HG02610 (cell line): ENCODE measurements at regions not wholly inside any gene's neighbourhood (a gene's known extent, or its start where the extent isn't known, plus 50 kb on each side); places are given as distances from the start of the nearest gene placed in this dataset.

Source experiments
- ATAC-seq: cut with Tn5 transposase; IDR thresholded peaks from one replicate; pipeline ENCODE4 v1.9.1; 2021; ENCODE audit warnings: mild to moderate bottlenecking, moderate library complexity; ENCODE audit not compliant: unreplicated experiment

DNA sequence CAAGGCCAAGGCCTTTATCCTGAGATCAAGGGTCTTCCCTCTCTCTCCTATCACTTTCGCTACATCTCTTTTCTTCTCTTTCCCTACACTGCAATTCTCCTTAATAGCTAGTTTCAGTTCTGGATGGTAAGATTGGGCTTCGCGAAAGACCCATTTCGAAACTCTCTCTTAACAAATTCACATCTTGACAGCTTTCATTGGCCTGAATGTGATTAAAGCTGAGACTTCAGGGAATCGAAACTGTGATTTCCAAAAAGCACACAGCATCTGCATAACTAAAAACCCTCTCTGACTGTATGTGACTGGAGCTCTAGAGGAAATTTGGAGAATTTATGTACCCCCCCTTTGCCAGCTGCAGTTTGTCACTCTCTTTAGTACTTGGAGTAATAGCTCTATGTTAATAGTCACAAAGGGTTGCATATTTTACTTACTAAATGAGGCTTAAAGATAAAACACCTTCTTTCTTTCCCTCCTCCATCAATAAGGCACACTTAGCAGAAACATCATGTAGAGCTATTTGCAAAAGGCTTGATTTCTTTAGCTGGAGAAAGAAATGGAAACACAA lies 105.3 kb upstream of the FAM20A start:
- ATAC-seq, result no peak

DNA sequence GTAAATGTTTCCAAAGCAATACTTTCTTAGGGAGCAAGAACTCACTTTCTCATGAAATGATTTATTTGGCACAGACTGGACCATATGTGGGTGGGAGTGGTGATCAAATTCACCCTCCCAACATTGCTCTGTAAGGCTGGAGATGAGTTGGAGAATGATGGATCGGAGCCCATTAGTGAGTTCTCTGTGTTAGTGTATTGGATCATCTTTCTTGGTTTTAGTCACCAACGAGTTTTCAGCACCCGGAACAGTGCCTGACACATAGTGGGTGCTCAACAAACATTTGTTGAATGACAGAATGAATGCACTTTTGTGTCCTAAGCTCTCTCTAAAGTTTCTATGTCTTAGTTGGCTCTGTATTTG lies 104.5 kb upstream of the FAM20A start:
- ATAC-seq, result no peak

DNA sequence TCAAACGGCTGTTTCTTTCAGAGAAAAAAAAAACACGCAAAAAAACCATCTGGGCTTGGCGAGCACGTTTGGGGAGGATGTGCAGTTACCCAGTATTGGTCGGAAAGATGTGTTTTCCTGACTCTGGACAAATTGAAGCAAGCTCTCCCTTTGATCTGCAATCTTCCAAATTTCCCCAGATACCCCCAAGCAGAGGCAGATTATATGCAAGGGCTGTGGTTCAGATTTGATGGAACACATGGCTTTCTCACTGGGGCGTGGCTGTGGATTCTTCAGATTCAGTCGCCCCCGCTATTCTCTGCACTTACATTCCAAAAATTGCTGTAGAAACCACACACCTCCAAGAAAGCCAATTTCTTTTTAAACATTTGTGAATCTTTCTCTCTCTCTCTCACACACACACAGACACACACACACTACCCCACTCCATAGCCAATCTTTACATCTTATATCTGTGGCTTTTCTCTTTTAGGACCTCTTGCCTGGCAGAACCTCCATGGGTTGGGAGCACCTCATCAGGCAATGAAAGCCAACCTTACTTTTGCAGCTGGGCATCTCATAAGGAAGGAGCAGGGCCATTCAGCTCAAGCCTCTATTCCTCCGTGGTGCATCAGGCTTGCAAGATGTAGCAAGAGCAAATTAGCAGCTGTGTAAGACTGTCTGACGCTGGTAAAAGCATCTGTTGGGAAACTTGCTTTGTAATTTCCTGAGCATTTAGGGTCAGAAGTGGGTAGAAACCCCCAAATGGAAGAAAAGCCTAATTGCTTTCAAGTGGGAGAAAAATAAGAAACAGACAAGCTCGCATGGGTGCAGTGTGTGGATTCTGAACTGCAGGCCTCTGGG lies 103.9 kb upstream of the FAM20A start:
- ATAC-seq, result no peak

DNA sequence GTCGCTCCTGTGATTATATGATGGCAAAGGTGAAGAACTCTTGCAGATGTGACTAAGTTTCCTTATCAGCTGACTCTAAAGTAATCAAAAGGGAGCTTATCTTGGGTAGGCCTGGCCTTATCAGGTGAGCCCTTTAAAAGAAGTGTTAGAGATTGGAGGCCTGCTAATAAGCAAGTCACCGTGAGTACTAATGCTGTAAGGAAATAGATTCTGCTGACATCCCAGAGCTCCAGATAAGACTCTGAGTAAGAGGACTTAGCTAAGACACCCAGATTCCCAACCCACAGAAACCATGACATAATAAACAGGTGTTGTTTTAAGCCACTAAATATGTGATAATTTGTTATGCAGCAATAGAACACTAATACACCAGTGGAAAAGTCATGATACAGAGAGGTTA lies 99.9 kb upstream of the FAM20A start:
- ATAC-seq, result no peak

DNA sequence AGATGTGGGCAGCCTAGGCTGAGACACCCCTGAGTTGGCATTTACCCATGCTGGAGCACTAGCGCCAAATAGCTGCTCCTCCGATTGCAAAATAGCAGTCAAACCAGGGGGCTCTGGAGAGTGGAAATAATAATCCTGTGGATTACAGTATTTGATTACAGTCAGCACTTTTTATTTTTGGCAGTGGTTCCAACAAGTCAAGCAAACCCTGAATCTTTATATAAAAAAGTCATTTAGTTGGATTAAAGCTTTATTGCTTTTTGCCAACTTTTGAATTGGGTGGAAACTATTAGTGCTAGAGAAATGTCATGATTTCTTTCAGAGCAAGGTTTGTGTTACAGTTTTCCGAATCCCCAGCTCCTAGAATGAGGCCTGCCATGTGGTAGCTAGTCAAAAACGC lies 99.3 kb upstream of the FAM20A start:
- ATAC-seq, result no peak

DNA sequence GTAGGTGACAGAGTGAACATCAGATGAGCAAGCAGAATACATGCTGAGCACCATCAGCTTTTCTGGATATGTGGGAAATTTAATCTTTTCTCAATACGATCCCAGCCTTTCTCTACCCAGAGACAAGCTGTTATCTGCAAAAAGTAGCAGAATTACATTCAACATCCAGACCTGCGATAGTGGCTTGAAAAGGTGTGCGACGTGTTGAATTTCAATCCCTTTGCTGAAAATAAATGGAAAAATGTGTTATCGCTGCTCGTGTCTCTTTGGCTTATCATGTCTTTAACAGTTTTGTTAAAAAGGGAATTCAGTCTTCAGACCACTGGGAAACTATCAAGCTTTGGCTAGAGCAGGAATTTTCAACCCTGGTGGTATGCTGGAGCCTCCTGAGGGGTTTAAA lies 98.8 kb upstream of the FAM20A start:
- ATAC-seq, result no peak

DNA sequence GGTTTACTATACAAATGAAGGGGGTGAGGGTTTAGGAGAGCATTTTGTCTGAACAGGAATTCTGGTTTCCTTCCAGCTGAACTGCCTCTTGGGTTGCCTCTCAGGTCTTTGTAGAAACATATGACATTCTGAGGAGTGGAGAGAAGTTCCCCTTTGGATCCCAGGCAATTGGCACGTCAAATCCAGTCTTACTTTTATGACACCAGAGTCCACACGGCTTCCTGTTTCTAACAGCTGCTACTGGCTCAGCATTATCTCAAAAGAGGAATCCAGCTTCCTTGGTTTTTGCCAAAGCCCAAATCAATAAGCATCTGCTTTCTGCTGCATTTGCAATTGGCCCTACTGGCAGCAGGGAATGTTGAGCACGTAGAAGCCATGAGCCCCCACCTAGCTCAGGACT lies 97.6 kb upstream of the FAM20A start:
- ATAC-seq, result no peak

DNA sequence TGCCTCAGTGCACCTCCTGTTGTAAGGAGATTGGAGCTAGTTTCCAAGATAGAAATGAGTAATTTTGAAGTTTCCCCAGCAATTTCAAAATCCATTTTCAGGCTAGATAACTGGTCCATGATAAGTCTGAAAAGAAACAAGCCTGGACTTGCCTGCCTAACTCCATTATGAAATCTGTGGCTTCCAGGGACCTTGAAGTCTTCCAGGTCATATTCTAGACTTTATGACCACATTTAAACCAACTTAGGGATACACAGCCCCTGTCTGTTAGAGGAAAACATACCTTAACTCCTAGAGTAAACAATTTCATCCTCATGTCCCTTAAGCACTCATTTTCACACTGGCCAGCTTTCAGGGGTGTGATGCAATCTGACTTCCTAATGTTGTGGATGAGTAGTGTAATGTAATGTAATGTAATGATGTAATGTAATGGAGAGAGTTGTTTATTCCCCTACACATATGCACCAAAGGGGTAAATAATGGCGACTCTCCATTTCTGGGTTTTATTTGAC lies 96.7 kb upstream of the FAM20A start:
- ATAC-seq, result no peak

DNA sequence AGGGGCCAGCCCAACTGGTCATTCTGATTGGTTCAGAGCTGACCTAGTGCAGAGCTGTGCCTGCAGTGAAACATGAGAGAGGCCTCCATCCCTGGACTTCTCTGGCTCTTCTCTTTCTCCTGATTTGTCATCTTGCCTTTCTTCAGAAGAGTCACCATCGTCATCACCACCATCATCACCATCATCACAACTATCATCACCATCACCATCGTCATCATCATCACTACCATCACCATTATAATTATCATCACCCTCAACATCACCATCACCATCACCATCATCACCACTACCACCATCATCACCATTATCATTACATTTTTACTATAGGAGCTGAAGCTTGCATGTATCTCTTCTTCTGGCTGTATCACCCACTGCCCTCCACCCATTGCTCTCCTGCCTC lies 94.5 kb upstream of the FAM20A start:
- no peak for ATAC-seq

DNA sequence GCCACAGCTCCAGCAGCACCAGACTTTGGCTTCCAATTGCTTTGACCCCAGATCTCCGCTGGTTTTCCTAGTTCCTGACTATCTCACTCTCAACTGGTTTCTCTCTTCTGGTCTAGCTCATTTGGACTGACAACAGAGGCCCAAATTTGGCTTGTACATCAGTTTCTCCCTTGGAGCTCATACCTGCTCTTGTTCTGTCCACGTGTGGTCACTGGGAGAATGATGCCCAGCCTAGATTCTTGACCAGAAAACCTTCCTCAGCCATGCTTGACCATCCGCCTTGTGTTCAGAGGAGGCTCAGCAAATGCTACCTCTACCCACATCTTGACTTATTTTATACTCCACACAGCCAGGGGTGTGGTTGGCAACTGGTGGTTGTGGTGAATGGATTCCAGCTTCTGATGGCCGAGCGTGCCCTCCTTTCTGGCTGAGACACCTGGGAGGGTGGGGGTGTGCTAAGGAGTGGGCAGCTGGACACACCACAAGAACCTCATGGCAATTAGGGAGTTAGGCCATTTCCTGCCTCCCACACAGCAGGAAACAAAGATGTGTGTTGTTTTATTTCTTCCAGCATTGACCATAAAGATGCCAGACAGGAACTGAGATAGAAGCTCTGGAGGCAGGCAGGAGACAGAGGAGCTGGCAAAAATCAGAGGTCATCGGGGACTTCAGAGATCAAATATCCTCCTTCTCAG lies 93.8 kb upstream of the FAM20A start:
- ATAC-seq, result no peak

DNA sequence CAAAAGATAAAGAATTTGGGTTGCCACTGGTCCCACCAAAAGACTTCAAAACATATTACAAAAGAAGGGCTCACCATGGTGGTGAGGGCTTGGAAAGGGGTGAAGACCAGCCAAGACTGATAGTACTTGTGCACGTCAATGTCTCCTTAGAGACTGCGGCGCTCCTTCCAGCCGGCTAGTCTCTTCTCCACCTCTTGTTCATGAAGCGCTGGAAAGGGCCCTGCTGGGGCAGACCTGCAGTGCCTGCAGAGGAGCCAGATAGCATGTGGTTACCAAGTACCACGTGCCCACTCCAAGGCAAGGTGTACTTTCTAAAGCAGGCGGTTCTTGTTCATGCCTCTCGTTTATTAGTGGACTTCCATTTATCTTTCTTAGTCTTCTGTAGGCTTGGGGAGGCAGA lies 92.7 kb upstream of the FAM20A start:
- ATAC-seq, result no peak

DNA sequence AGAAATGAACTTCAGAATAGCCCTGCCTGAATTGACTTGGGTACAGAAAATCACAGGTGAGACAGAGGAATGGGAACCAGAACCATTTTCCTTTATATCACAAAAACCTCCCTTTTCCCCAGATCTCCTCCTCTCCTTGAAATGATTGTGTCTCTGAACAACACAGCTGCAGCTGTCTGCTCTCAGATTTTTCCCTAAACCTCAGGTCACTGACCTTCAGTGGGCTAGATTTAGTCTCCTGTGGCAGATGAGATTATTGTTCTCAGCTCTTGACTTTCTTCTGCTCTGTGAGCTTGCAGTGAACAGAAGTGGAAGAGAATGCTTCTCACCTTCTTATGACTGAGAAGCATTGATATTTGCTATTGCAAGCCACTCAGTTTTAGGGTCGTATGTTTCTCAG lies 92.3 kb upstream of the FAM20A start:
- no peak for ATAC-seq

DNA sequence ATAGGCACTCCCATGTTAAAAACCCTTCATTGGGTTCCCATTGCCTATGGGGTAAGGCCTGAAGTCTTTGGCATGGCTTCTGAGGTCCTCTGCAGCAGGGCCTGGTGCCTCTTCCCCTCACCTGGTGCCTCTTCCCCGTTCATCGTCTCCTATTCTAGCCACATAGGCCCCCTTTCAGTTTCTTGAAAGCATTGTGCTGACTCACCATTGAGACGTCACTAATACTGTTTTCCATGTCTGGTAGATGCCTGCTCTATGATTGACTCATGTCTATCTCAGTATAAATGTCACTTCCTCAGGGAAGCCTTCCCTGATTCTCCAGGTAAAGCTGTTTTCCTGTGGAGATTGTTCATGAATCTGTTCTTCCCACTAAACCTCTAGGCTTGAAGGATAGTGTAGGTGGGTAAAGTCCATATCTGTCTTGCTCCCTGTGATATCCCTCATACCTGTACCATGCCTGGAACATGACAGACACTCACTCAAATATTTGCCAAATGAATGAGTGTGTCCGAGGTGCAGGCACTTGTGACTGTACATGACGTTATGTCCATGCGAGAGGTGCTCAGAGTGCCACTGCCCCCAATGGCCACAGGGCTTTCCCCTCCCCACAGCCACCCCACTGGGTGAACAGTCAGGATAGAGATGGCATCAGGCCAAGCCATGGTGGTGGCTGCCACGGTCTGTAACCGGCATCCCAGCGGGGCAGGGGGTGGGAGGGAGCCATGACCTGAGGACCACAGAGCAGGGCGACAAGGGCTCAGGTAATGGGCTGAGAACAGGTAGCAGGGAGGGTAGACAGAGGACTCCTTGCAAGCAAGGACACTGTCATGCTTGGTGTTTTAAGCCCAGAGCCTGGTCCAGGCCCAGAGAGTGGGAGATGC lies 85.2 kb upstream of the FAM20A start:
- no peak for ATAC-seq

DNA sequence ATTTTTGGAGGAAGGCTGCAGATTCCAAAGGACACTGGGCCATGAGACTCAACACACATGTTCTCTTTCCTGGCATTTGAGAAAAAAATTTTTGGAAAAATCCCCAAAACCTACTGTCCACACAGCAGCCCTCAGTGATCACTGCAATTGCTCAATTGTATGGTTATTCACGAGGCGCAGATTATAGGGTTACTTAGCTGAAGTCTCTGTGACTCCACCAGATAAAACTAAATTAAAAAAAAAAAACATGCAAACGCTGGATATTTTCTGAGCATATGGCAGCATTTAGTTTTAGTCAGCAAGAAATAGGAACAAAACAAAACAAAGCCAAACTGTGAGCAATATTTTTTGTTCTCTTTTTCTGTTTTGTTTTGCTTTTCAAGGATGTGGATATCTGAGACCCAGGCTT lies 83.8 kb upstream of the FAM20A start:
- no peak for ATAC-seq

DNA sequence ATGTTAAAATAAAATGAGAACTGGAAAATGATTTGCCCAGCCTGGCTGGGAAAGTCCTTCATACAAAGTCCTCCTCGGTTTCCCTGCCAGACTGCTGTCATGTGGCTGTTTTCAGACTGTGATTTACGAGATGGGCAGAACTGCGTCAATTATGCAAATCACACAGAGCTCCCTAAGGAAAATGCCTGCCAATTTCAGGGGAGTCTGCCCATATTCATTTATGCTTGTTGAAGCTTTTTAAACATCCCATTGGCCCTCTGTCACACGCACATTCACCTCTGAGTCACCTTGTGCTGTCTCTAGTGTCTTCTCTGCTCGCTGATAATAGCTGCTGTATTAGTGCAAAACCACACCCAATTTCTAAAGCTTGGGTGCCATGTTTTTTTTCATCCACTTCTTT lies 81.7 kb upstream of the FAM20A start:
- no peak for ATAC-seq

DNA sequence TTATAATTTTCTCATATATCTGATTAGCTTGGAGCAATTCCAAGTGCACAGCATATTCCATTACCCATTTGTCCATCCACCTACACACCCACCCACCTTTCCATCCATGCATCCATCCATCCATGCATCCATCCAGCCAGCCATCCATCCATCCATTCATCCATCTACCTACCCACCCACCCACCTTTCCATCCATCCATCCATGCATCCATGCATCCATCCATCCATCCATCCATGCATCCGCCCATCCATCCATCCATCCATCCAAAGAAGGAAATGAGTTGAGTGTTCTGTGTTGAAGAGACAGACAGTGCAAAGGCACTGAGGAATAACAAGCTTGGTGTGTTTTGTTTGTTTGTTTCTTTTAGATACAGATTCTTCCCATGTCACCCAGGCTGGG lies 78.7 kb upstream of the FAM20A start:
- no peak for ATAC-seq

DNA sequence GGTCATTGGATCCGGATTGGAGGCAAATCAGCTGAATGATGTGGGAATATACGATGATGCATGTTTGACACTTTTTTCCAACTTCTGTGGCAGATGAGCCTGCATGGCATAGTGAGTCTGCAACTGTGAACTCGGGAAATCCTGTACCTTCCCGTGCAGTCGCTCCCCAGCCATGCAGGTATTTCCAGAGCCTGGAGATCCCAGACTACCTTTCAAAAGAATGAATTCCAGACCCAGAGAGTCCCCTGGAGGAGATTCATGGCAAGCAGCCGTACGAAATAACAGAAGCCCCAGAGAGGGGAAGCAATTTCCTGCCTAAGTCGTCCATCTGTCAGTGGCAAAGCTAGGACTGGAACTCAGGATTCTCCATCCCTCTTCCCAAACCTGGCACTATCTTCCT lies 75.7 kb upstream of the FAM20A start:
- ATAC-seq, result no peak

DNA sequence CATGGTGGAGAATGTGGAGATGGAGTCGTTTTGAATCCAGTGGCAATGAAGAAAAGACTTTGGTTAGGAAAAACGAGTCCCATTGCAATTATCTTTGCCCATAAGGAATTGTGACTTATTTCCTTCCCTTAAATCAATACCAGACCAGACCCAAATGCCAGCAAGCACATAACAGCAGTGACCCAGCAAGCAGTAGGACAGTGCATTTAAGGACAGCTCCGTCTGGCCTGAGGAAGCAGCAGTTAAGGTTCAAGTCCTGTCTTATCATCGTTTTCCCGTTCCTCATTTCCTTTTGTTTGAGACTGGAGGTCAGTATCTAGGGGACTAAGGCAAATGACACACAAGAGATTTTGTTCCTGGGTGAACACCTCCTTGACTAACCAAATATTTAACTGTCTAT lies 74.6 kb upstream of the FAM20A start:
- no peak for ATAC-seq

DNA sequence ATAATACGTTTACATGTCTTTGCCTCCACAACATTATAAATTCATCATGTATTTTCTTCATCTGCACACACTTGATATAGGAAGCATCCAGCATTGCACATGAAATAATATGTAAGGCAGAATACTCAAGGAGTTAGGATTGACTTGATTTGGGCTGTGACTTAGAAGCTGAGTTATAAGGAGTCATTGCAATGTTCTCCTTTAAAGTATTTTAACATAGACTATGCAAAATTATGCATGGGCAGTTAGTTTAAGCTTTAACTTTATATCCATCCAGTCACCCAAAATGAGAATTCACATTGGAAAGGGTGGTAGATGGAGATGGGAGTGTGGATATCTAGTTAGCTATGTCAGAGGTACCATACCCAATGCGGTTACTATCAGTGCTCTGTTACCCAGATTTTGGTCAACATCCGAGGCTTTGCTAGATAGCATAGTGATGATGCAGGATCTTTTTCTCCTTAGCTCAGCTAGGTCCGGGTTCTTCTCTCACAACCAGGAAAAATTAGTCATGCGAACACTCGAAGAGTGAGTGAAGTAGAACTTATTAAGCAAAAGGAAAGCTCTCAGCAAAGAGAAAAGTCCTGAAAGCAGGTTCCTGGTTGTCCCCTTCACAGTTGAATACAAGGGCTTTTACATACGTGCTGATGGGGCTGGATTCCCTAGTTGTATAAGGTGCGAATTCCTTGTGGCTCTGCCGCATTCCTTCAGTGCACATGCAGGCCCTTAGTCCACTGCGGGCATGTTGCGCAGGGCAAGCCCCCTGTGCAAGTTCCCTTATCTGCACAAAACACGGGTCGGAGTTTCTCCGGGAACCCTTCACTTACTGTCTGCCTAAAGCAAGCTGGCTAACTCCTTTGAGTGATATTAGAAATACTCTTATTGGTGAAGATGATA lies 73.1 kb upstream of the FAM20A start:
- no peak for ATAC-seq
